Renal pelvis (tissue), 1 donor: ENCODE measurements at regions not wholly inside any gene's neighbourhood (a gene's known extent, or its start where the extent isn't known, plus 50 kb on each side); places are given as distances from the start of the nearest gene placed in this dataset.
A peak's percentile ranks its signal among the peaks of the same experiment; 100 is the strongest.

Experiments
- DNase-seq: peaks from one replicate; pipeline ENCODE4 v3.0.0-alpha.2; 2013

DNA sequence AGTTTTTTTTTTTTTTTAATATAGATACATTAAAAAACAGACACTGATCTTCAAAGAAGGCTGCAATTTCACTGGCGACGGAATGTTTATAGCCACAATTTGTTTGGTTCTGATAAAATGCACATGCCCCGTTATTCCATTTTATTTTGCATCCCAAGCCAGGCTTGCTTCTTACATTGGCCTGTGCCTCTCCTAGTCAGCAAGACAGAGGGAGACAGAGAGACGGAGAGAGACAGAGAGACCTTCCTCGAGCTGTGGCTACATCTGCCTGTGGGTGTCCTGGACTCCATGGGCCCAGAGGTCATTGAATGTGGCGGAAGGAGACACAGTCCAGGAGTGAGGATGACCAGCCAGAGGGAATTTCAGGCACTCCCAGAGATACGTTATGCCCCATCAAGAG is 926.6 kb downstream of the VRK1 start:
- no peak for DNase-seq

DNA sequence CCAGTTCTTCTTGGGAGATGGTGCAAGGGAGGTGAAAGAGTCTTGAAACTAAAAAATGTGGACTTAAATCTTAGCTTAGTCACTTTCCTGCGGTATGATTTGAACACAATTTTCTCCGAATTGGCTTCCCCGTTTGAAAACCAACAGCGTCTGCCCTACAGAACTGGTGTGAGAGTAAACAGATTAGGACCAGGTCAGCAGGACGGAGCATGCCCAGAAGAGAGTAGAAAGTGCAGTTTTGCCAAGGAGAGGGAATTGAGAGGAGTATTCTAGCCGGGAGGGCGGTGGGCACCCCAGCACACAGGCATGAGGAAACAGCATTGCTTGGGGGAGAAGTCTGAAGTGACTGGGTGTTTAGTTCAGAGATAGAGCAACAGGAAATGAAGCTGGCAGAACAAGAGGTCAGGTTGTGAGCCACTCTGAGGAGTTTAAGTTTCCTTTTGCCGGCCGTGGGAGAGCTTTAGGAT is 927.1 kb downstream of the VRK1 start:
- peak; percentile 7 for DNase-seq

DNA sequence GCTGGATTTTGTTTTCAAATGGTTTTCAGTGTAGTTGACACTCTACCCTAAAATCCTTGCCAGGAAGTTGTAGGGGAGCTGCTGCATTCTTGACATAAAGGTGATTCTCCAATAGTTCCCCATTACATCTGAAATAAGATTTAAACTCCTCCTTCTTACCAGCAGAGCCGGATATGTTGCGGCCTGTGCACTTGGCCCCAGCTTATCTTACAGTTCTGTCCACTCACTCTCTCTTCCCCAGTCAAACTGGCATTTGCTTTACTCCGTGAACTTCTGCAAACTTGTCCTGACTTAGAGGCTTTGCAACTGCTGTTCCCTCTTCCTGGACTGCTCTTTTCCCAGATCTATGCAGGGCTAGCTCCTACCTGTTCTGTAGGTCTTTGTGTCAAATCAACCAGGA is 929.5 kb downstream of the VRK1 start:
- no peak for DNase-seq

GRCh38 chr14:97730706-97731105 is 933.5 kb downstream of the VRK1 start:
- no peak for DNase-seq

- no peak for DNase-seq
Observed at GRCh38 chr14:97731800-97732199, 934.6 kb downstream of the VRK1 start.

DNA sequence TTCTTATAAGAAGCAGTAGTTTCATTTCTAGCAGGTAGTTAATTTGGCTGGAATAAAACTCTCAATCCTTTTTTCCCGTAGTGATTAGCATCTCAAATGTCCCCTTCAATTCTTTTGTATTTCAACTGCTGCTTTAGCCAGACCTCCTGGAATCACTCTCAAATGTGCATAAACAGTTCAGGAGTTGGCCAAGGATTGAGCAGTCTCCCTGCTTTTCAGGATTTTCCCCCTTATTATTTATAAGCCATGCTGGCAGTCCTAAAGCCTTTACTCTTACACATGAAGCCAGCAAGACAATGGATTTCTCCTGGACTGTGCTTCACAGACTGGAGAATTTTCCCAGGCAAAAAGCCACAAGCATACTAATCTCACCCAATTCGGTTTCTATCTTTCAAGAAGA is 950.1 kb downstream of the VRK1 start:
- no peak for DNase-seq

GRCh38 chr14:97748616-97749015 is 951.4 kb downstream of the VRK1 start:
- peak; percentile 31 for DNase-seq

DNA sequence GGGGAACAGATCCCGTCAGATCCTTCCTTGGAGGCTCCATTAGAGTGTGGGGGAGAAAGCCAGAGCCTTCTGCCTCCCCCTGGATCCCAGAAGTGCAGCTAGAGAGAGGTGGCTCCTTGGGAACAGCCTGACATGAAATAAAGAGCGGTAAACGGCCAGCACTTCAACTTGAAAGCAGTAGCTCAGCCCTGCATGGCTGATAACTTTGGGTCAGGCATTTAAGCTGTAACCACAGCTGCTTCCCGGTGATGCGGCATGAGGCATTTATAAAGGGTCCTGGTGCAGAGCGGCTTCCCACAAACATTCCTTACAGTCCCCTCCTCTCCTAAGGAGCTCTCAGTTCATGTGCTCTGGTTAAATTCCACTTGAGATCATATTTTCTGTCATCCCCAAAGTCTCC is 960.3 kb downstream of the VRK1 start:
- no peak for DNase-seq

DNA sequence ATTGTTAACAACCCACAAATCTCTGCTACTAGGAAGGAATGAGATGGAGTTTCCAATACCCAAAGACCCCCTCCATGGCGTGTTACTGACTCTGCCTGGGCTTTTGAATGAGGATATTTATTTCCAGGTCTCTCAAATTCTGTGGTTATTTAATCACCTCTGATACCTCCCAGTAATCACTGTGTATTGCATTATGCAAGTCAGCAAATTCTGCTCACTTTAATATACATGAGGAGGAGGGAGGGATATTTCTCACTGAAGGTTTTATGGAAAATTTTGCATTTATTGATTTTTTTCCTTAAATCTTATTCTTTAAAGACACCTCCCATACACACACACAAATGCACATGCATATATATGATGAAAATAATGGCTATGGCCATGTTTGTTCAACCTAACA is 962.9 kb downstream of the VRK1 start:
- DNase-seq: no peak

DNA sequence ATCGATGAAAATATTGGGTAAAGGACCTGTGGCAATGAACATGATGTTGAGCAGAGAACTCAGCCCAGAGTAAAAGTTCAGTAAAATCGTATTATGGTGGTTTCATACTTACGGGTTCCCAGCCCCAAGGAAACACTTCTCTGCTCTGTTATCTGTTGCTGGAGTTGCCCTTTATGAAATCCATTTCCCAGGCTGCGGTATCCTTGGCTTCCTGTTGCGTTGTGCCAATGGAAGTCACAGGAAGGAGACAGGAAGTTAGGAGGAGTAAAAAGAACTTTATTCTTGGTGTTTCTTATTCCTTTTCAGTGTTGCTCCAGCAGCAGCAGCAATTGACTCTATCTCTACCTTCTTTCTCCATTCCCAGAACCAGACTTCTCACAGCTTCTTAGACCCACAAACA is 965.2 kb downstream of the VRK1 start:
- no peak for DNase-seq

GRCh38 chr14:97771340-97772045 is 974.3 kb downstream of the VRK1 start:
- DNase-seq: no peak

GRCh38 chr14:97773598-97773997 is 976.4 kb downstream of the VRK1 start:
- DNase-seq: no peak

DNA sequence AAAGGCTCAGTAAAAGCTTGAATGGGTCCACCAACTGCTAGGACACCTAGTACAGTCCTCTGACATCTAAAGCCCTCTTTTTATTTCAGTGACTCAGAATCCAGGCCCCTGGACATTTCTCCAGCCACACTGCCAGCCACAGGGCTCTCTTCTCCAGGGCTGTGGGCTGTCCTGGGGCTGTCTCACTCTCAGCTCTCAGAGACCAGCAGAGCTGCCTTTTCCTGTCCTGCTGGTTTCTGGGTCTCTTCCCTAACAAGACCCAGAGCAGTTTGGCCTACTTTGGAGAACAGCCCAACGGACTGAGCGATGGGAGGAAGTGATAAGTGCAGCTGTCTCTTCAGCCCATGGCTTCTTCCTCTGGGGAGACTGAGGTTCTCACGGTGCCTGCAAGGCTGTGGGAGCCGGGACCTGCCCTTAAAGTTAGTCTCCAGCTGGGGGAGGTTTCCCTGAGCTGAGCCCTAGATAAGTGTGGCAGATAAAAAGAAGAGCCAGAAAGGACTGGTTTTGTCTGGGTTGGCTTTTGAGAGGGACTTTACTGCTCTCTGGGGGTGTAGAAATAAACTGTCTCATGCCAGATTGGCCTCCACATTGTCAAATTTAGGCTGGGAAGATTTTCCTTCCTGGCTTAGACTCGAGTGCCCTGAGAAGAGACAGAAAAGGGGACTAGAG is 979.8 kb downstream of the VRK1 start:
- no peak for DNase-seq

GRCh38 chr14:97777622-97778355 is 980.6 kb downstream of the VRK1 start:
- DNase-seq: no peak

DNA sequence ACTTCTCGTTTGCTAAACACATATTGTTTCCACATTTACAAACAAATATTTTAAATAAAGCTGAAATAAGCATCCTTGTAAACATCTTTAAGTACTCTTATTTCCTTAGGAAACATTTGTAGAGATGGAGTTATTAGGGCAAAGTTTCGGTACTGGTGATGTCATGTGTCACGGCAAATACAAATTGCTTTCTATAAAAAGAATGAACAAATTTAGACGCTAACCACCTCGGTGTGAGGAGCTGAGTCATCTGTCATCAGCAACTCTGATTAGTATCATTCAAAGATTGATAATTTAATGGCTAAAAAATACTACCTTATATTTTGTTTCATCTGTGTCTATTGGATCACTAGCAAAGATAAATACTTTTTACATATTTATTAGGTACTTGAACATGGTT is 982.0 kb downstream of the VRK1 start:
- DNase-seq: no peak

DNA sequence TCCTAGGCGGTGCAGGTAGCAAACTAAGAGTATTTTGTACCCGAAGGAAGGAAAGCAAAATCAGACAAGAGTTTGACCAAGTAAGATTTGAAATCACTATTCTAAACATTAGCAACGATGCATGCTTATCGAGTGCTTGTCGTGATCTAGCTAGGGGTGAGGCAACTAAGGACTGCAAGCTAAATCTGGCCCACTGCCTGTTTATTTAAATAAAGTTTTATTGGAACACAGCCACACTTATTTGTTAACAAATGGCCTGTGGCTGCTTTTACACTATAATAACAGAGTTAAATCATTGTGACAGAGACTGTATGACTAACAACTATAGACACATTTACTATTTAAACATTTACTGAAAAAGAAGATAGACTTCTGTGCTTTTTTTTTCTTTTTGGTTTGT is 983.6 kb downstream of the VRK1 start:
- no peak for DNase-seq

GRCh38 chr14:97781961-97782360 is 984.8 kb downstream of the VRK1 start:
- no peak for DNase-seq

GRCh38 chr14:97782871-97783414 is 985.8 kb downstream of the VRK1 start:
- DNase-seq: no peak

- DNase-seq: no peak
Observed at GRCh38 chr14:97785495-97785894, 988.3 kb downstream of the VRK1 start.

DNA sequence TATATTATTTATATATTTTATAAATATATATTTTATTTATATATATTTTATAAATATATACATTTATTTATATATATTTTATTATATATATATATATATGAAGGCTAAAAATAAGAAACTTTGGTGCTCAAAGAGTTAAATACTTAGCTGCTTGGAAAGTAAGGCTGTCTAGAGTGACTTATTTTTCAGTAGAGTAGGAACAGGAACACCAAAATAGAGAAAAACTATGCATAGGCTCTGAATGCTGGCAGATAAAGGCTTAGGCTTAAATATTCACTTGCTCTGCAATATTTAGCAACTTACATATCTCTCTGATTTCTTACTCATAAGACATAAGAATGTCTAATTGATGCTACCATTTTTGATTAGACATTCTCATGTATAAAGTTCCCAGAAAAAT is 991.2 kb downstream of the VRK1 start:
- peak; percentile 4 for DNase-seq

DNA sequence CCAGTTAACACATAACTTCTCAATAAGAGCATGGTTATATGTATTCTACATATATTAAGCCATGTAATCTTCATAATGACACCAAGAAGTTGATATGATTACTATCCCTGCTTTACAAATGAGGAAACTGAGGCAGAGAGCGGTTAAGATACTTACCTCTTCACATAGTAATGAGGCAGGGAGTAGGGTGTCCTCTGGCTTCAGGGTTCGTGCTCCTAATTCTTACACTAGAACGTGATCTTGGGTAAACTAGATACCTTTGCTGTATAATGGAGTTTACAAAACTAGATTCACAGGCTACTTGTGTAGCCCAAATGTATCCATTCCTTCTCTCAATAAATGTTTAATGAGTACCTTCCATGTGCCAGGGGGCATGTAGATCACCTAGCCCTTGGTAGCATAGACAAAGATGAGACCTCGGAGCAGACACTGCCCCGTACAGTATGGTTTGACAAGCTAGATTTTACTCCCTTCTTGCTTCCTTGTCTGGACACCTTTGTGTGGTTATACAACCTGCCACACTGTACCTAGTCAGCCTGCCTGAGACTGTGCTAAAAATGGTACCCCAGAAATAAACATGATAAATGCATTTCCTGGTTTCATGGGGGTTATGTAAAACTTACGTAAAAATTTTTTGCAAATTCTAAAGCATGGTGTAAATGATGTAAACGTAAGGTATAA is 991.8 kb downstream of the VRK1 start:
- no peak for DNase-seq

DNA sequence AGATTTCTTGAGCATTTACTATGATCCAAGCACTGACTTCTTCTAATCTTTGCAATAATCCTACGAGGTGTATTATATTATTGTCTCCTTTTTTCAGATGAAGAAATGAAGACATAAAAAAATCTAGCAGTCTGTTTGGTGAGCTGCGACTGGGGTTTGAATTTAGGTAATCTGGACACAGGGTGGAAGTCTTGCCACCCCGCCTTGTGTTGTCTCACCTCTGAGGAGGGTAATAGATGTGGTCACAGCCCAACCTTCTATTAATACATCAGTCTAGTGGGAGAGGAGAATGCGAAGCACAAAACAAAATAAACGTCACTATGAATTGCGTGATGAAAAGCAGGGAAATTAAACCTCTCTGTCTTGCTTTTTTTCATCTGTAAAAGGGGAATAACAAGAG is 993.9 kb downstream of the VRK1 start:
- DNase-seq: no peak
